Left ventricle myocardium inferior (tissue), 1 donor: ENCODE measurements at regions not wholly inside any gene's neighbourhood (a gene's known extent, or its start where the extent isn't known, plus 50 kb on each side); places are given as distances from the start of the nearest gene placed in this dataset.

Experiments used
- DNase-seq: peaks from one replicate; pipeline ENCODE4 v3.0.0-alpha.2; 2020
- H3K27ac ChIP-seq: fragments of 200-600 bp; replicated peaks from 2 replicates; pipeline ENCODE4 v1.8.0; 2021
- H3K27me3 ChIP-seq: fragments of 200-600 bp; 2 replicates; pipeline ENCODE4 v1.8.0; 2021; ENCODE audit warnings: low read depth
- H3K36me3 ChIP-seq: fragments of 200-600 bp; 2 replicates; pipeline ENCODE4 v1.8.0; 2021
- H3K4me1 ChIP-seq: fragments of 200-600 bp; 2 replicates; pipeline ENCODE4 v1.8.0; 2021
- H3K4me3 ChIP-seq: fragments of 200-600 bp; 2 replicates; pipeline ENCODE4 v1.8.0; 2021; ENCODE audit warnings: mild to moderate bottlenecking, moderate library complexity
- H3K9me3 ChIP-seq: fragments of 200-600 bp; replicated peaks from 2 replicates; pipeline ENCODE4 v1.8.0; 2021
- intact Hi-C: fragments of 100-400 bp; cut with micrococcal nuclease; formaldehyde crosslinking; loops from one replicate; pipeline ENCODE4 v1.11.0; 2022
- TF ChIP-seq, protein P1 (sequence below): fragments of 200-600 bp; IDR thresholded peaks from 2 replicates; pipeline ENCODE4 v1.8.0; 2021; ENCODE audit warnings: antibody characterized with exemption, mild to moderate bottlenecking, borderline replicate concordance
- donor health status: DM: no; HTN: yes; CAD: no; lungs with severe emphysema.

DNA sequence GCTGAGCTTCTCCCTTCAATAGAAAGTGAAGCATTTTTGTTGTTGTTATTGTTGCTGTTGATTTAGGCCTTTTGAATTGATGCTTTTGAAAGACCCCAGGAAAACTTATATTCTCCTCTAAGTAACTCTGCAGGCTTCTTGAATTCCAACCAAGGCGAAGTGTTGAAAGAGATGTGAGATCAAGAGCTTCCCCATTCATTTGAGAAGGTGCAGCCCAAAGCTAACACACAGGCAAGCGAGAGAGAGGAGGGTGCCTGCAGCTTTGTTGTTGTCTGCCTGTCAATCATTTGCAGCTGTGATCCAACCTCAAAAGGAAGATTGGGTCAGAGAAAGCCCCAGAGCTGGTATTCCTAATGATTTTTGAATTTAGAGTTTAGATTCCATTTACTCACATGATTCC lies 963.6 kb upstream of the CNTNAP5 start:
- H3K4me1 ChIP-seq, result no peaks in the 10 kb centered on the region
- no peaks in the 10 kb centered on the region for H3K27me3 ChIP-seq
- no peak overlapping the region for H3K4me3 ChIP-seq
- no peak overlapping the region for H3K27ac ChIP-seq
- H3K9me3 ChIP-seq, result peaks cover 28% of the 10 kb centered on the region
- no peaks in the 10 kb centered on the region for H3K36me3 ChIP-seq
- no peak for DNase-seq
- TF ChIP-seq, protein P1, sequence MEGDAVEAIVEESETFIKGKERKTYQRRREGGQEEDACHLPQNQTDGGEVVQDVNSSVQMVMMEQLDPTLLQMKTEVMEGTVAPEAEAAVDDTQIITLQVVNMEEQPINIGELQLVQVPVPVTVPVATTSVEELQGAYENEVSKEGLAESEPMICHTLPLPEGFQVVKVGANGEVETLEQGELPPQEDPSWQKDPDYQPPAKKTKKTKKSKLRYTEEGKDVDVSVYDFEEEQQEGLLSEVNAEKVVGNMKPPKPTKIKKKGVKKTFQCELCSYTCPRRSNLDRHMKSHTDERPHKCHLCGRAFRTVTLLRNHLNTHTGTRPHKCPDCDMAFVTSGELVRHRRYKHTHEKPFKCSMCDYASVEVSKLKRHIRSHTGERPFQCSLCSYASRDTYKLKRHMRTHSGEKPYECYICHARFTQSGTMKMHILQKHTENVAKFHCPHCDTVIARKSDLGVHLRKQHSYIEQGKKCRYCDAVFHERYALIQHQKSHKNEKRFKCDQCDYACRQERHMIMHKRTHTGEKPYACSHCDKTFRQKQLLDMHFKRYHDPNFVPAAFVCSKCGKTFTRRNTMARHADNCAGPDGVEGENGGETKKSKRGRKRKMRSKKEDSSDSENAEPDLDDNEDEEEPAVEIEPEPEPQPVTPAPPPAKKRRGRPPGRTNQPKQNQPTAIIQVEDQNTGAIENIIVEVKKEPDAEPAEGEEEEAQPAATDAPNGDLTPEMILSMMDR, result no peak
- intact Hi-C loops, result no loop called here

DNA sequence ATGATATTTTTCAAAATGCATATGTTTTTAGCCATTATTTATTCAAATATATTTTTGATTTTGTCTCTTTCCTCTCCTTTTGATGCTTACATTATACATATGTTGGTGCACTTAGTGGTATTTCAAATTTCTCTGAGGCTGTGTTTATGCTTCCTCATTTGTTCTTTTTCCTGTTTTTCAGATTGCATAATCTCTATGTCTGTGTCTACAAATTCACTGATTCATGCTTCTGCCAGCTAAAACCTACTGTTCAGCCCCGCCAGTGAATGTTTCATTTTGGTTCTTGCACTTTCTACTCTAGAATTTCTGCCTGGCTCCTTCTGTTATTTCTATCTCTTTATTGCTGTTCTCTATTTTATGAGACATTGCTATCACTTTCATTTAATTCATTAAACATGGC lies 951.7 kb upstream of the CNTNAP5 start:
- no peaks in the 10 kb centered on the region for H3K4me1 ChIP-seq
- DNase-seq, result no peak
- no peak overlapping the region for H3K4me3 ChIP-seq
- intact Hi-C loops, result no loop called here
- peaks cover 4% of the 10 kb centered on the region for H3K9me3 ChIP-seq
- H3K27me3 ChIP-seq, result no peaks in the 10 kb centered on the region
- no peaks in the 10 kb centered on the region for H3K36me3 ChIP-seq
- no peak overlapping the region for H3K27ac ChIP-seq
- TF ChIP-seq, protein P1, result no peak

DNA sequence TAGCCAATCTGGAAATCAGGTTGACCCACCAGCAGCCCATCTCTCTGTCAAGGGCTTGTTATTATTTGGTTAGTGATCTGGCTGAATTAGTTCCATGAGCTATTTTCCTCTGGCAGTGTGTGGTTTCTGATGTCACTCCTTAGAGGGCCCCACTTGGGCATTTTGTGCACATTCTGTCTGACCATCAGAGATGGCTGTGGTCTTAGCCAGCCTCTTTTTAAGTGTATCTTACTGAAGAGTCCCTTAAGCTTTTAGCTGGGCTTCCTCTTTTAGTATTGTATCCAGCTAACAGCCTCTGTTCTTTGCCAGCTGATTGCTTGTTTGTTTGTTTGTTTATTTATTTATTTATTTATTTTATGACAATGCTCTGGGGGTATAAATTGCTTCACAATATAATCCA lies 951.1 kb upstream of the CNTNAP5 start:
- no peak for DNase-seq
- no peak overlapping the region for H3K4me3 ChIP-seq

DNA sequence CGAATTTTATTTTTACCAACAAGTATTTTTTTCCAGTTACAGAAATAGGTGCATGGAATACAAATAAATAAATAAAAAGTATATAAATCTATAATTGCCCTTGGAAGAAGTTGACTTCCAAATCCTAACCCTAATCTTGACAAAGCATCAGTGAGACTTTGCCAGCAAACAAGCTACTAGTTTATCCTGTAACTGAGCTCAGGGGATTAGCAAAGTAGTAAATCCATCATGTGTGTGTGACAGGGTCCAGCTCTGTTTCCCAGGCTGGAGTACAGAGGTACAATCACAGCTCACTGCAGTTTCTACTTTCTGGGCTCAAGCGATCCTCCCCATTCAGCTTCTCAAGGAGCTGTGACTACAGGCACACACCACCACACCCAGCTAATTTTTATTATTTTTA lies 948.0 kb upstream of the CNTNAP5 start:
- peaks cover 18% of the 10 kb centered on the region for H3K9me3 ChIP-seq
- H3K4me3 ChIP-seq, result no peak overlapping the region
- TF ChIP-seq, protein P1, result no peak
- no peak for DNase-seq
- no peak overlapping the region for H3K27ac ChIP-seq
- no peaks in the 10 kb centered on the region for H3K36me3 ChIP-seq
- H3K4me1 ChIP-seq, result no peaks in the 10 kb centered on the region
- H3K27me3 ChIP-seq, result no peaks in the 10 kb centered on the region
- intact Hi-C loops, result no loop called here

More for the DNA sequence above, 951.1 kb upstream of the CNTNAP5 start:
- TF ChIP-seq, protein P1, result no peak
- intact Hi-C loops, result no loop called here
- H3K4me1 ChIP-seq, result no peaks in the 10 kb centered on the region
- H3K9me3 ChIP-seq, result peaks cover 4% of the 10 kb centered on the region
- H3K27ac ChIP-seq, result no peak overlapping the region
- H3K27me3 ChIP-seq, result no peaks in the 10 kb centered on the region
- no peaks in the 10 kb centered on the region for H3K36me3 ChIP-seq

DNA sequence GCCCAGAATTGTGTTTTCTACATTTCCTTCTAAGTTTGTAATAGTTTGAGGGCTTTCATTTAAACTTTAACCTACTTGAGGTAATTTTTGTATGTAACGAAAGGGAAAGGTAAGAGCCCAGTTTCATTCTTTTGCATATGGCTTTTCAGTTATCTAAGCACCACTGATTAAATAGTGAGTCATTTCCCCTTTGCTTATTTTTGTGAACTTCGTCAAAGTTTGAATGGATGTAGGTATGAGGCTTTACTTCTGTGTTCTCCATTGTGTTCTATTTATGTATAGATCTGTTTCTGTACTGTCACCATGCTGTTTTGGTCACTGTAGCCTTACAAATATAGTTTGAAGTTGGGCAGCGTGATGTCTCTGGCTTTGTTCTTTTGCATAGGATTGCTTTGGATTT lies 944.8 kb upstream of the CNTNAP5 start:
- Histone ChIP-seq H3K27me3 (no peaks in the 10 kb centered on the region), H3K27ac (no peak overlapping the region), H3K4me3 (no peak overlapping the region), H3K36me3 (no peaks in the 10 kb centered on the region), H3K4me1 (no peaks in the 10 kb centered on the region), H3K9me3 (peaks cover 14% of the 10 kb centered on the region)
- TF ChIP-seq, protein P1, result no peak
- DNase-seq, result no peak
- intact Hi-C loops, result no loop called here

DNA sequence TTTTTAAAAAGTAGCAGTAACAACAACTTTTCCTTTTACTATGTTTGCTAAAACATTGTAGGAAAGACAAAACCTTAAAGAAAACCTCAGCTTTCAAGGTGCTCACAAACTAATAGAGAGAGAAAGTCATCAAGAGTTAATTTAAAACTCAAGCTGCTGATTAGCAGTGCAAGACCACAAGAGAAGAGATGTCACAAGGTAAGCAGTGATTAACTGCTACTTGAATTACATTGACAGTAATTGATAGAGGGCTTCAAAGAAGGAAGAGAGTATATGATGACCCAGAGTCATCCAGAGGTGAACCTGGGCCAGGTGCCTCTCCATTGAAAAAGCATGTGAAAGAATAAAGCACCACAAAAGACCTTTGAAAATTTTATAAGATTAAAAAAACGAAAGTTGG lies 939.6 kb upstream of the CNTNAP5 start:
- Histone ChIP-seq H3K36me3 (no peaks in the 10 kb centered on the region), H3K4me1 (no peaks in the 10 kb centered on the region), H3K9me3 (peaks cover under 1% of the 10 kb centered on the region), H3K27ac (no peak overlapping the region), H3K27me3 (no peaks in the 10 kb centered on the region), H3K4me3 (no peak overlapping the region)
- intact Hi-C loops, result no loop called here
- TF ChIP-seq, protein P1, result no peak
- no peak for DNase-seq
